Activated CD8-positive, alpha-beta T cell treated with anti-CD3 and anti-CD28 coated beads, Interleukin-2, amount 10 ng/mL, durations not matched to agents 7 days and 5 days (primary cell): ENCODE measurements at regions not wholly inside any gene's neighbourhood (a gene's known extent, or its start where the extent isn't known, plus 50 kb on each side); places are given as distances from the start of the nearest gene placed in this dataset.

ENCODE experiments used
- ATAC-seq: fragments of 150-1000 bp; cut with Tn5 transposase; one replicate; pipeline ENCODE4 v1.10.0; 2021; ENCODE audit warnings: moderate library complexity
- CTCF ChIA-PET: fragments of 350-600 bp; sonication (Branson Sonifier 250); formaldehyde crosslinking; loops from one replicate; lab custom pipeline; 2021; ENCODE audit warnings: antibody characterized with exemption; lab: Charles Lee
- POLR2A ChIA-PET: fragments of 350-600 bp; sonication (Branson Sonifier 250); formaldehyde crosslinking; loops from one replicate; lab custom pipeline; 2021; ENCODE audit warnings: antibody characterized with exemption; lab: Charles Lee
- DNase-seq: peaks from one replicate; pipeline ENCODE4 v3.0.0-alpha.2; 2020
- H3K27ac Mint-ChIP-seq: one replicate; pipeline ENCODE4 v1.8.0; 2021; ENCODE audit warnings: mild to moderate bottlenecking, mixed read lengths
- H3K27me3 Mint-ChIP-seq: one replicate; pipeline ENCODE4 v1.8.0; 2021; ENCODE audit warnings: low read depth, mixed read lengths
- H3K36me3 Mint-ChIP-seq: one replicate; pipeline ENCODE4 v1.8.0; 2021; ENCODE audit warnings: low read depth, mixed read lengths
- H3K4me1 Mint-ChIP-seq: one replicate; pipeline ENCODE4 v1.8.0; 2021; ENCODE audit warnings: low read depth, mixed read lengths
- H3K4me3 Mint-ChIP-seq: one replicate; pipeline ENCODE4 v1.8.0; 2021; ENCODE audit warnings: mild to moderate bottlenecking, mixed read lengths
- H3K9me3 Mint-ChIP-seq: one replicate; pipeline ENCODE4 v1.8.0; 2022; ENCODE audit warnings: mixed read lengths; ENCODE audit not compliant: insufficient read depth

GRCh38 chr12:116633476-116633875 is 74.3 kb downstream of the MAP1LC3B2 start:
- Mint-ChIP-seq H3K4me3 (no peak overlapping the region), H3K27me3 (peaks cover 23% of the 10 kb centered on the region), H3K27ac (no peak overlapping the region), H3K4me1 (peaks cover 4% of the 10 kb centered on the region), H3K9me3 (no peaks in the 10 kb centered on the region), H3K36me3 (no peaks in the 10 kb centered on the region)
- ATAC-seq (no peak), DNase-seq (no peak)
- ChIA-PET POLR2A (no interaction called here), CTCF (interaction anchor here (1.1 kb wide), 1 partner anchor 635 kb away, joined by 3 read pairs; no protein-coding TSS in a partner anchor)

GRCh38 chr12:116631619-116632018 is 72.4 kb downstream of the MAP1LC3B2 start:
- H3K36me3 Mint-ChIP-seq = no peaks in the 10 kb centered on the region
- CTCF ChIA-PET = interaction anchor here (1.5 kb wide), 1 partner anchor 66 kb away, joined by 3 read pairs; no protein-coding TSS in a partner anchor
- no peak overlapping the region for H3K4me3 Mint-ChIP-seq
- peaks cover 23% of the 10 kb centered on the region for H3K27me3 Mint-ChIP-seq
- DNase-seq = no peak
- H3K27ac Mint-ChIP-seq = no peak overlapping the region
- peaks cover 4% of the 10 kb centered on the region for H3K4me1 Mint-ChIP-seq
- no peaks in the 10 kb centered on the region for H3K9me3 Mint-ChIP-seq
- POLR2A ChIA-PET = no interaction called here
- no peak for ATAC-seq

- H3K36me3 Mint-ChIP-seq = no peaks in the 10 kb centered on the region
- no peaks in the 10 kb centered on the region for H3K9me3 Mint-ChIP-seq
- peaks cover 4% of the 10 kb centered on the region for H3K4me1 Mint-ChIP-seq
- no peak overlapping the region for H3K4me3 Mint-ChIP-seq
- ChIA-PET CTCF (interaction anchor here (1.5 kb wide), 1 partner anchor 67 kb away, joined by 3 read pairs; no protein-coding TSS in a partner anchor), POLR2A (no interaction called here)
- peaks cover 21% of the 10 kb centered on the region for H3K27me3 Mint-ChIP-seq
- ATAC-seq (no peak), DNase-seq (no peak)
- no peak overlapping the region for H3K27ac Mint-ChIP-seq
Observed at GRCh38 chr12:116630762-116631161, 71.6 kb downstream of the MAP1LC3B2 start.

GRCh38 chr12:116629480-116629879 is 70.3 kb downstream of the MAP1LC3B2 start:
- peaks cover 9% of the 10 kb centered on the region for H3K27me3 Mint-ChIP-seq
- H3K9me3 Mint-ChIP-seq = no peaks in the 10 kb centered on the region
- H3K27ac Mint-ChIP-seq = no peak overlapping the region
- H3K4me3 Mint-ChIP-seq = no peak overlapping the region
- no peak for DNase-seq
- no peaks in the 10 kb centered on the region for H3K4me1 Mint-ChIP-seq
- no peak for ATAC-seq
- ChIA-PET CTCF (no interaction called here), POLR2A (no interaction called here)
- H3K36me3 Mint-ChIP-seq = no peaks in the 10 kb centered on the region

GRCh38 chr12:116628989-116629388 is 69.8 kb downstream of the MAP1LC3B2 start:
- CTCF ChIA-PET = no interaction called here
- H3K27me3 Mint-ChIP-seq = peaks cover 5% of the 10 kb centered on the region
- POLR2A ChIA-PET = no interaction called here
- H3K9me3 Mint-ChIP-seq = no peaks in the 10 kb centered on the region
- H3K4me3 Mint-ChIP-seq = no peak overlapping the region
- ATAC-seq = no peak
- H3K36me3 Mint-ChIP-seq = no peaks in the 10 kb centered on the region
- no peak for DNase-seq
- no peak overlapping the region for H3K27ac Mint-ChIP-seq
- no peaks in the 10 kb centered on the region for H3K4me1 Mint-ChIP-seq

- no peaks in the 10 kb centered on the region for H3K9me3 Mint-ChIP-seq
- H3K4me3 Mint-ChIP-seq = no peak overlapping the region
- ATAC-seq (no peak), DNase-seq (no peak)
- no peak overlapping the region for H3K27ac Mint-ChIP-seq
- ChIA-PET CTCF (no interaction called here), POLR2A (no interaction called here)
- no peaks in the 10 kb centered on the region for H3K36me3 Mint-ChIP-seq
- no peaks in the 10 kb centered on the region for H3K4me1 Mint-ChIP-seq
- peaks cover 5% of the 10 kb centered on the region for H3K27me3 Mint-ChIP-seq
Observed at GRCh38 chr12:116628450-116628793, 69.2 kb downstream of the MAP1LC3B2 start.
